ENCODE measurements at regions not wholly inside any gene's neighbourhood (a gene's known extent, or its start where the extent isn't known, plus 50 kb on each side); places are given as distances from the start of the nearest gene placed in this dataset.

GRCh38 chr10:108204528-108205305, 1040.2 kb upstream of the SORCS1 start:
- Histone ChIP-seq H3K27me3 (no peaks in the 10 kb centered on the region), H3K36me3 (no peaks in the 10 kb centered on the region), H3K4me3 (no peak overlapping the region), H3K4me1 (no peaks in the 10 kb centered on the region), H3K27ac (no peak overlapping the region), H3K9me3 (no peaks in the 10 kb centered on the region)
- DNase-seq (no peak), ATAC-seq (ENCODE audit: low FRiP score in 2 of 2) (peak in 1 of 2 donors; percentile 51)
- WGBS, 2 donors: 64% methylated on average over 8 of the region's 8 CpGs
- TF ChIP-seq CTCF (IDR thresholded peaks at IDR 0.05) (peak in 3 of 6 experiments; percentile 35 to 40 (median 38)), EP300 (IDR thresholded peaks at IDR 0.05) (no peak)

GRCh38 chr10:108203905-108204527, 1039.5 kb upstream of the SORCS1 start:
- no peaks in the 10 kb centered on the region for H3K9me3 ChIP-seq
- H3K27me3 ChIP-seq: no peaks in the 10 kb centered on the region
- H3K36me3 ChIP-seq: no peaks in the 10 kb centered on the region
- no peak overlapping the region for H3K27ac ChIP-seq
- 81% methylated on average over 3 of the region's 3 CpGs; no CpG with 5 or more reads in 1 of the 2 donors for WGBS, 2 donors
- TF ChIP-seq EP300 (IDR thresholded peaks at IDR 0.05) (no peak), CTCF (IDR thresholded peaks at IDR 0.05) (no peak), POLR2A (IDR thresholded peaks at IDR 0.05) (no peak)
- no peak for ATAC-seq (ENCODE audit: low FRiP score in 2 of 2)
- no peaks in the 10 kb centered on the region for H3K4me1 ChIP-seq
- no peak overlapping the region for H3K4me3 ChIP-seq
- no peak for DNase-seq

GRCh38 chr10:108187408-108188012, 1023.0 kb upstream of the SORCS1 start:
- Histone ChIP-seq H3K36me3 (no peaks in the 10 kb centered on the region), H3K9me3 (no peaks in the 10 kb centered on the region), H3K4me3 (no peak overlapping the region), H3K27me3 (no peaks in the 10 kb centered on the region), H3K27ac (no peak overlapping the region), H3K4me1 (no peaks in the 10 kb centered on the region)
- WGBS, 2 donors: 61 to 62% methylated on average over 3 of the region's 3 CpGs
- no peak for DNase-seq
- ATAC-seq (ENCODE audit: low FRiP score in 2 of 2): no peak
- TF ChIP-seq POLR2AphosphoS5 (IDR thresholded peaks at IDR 0.05) (no peak), EP300 (IDR thresholded peaks at IDR 0.05) (no peak), POLR2A (IDR thresholded peaks at IDR 0.05) (no peak), CTCF (IDR thresholded peaks at IDR 0.05) (no peak)

- DNase-seq: no peak
- WGBS, 2 donors: 17 to 22% methylated on average over 1 of the region's 1 CpG
Measured at GRCh38 chr10:108184114-108184513, 1019.6 kb upstream of the SORCS1 start.

More at GRCh38 chr10:108184114-108184513, 1019.6 kb upstream of the SORCS1 start:
- Histone ChIP-seq H3K9me3 (no peaks in the 10 kb centered on the region), H3K36me3 (no peaks in the 10 kb centered on the region), H3K4me1 (no peaks in the 10 kb centered on the region), H3K27me3 (no peaks in the 10 kb centered on the region), H3K4me3 (no peak overlapping the region), H3K27ac (no peak overlapping the region)
- ATAC-seq (ENCODE audit: low FRiP score in 2 of 2): no peak
- TF ChIP-seq POLR2A (IDR thresholded peaks at IDR 0.05) (no peak), POLR2AphosphoS5 (IDR thresholded peaks at IDR 0.05) (no peak), CTCF (IDR thresholded peaks at IDR 0.05) (no peak), EP300 (IDR thresholded peaks at IDR 0.05) (no peak)

Data from upper lobe of left lung (tissue), 6 donors.